ENCODE measurements at regions not wholly inside any gene's neighbourhood (a gene's known extent, or its start where the extent isn't known, plus 50 kb on each side); places are given as distances from the start of the nearest gene placed in this dataset.

DNA sequence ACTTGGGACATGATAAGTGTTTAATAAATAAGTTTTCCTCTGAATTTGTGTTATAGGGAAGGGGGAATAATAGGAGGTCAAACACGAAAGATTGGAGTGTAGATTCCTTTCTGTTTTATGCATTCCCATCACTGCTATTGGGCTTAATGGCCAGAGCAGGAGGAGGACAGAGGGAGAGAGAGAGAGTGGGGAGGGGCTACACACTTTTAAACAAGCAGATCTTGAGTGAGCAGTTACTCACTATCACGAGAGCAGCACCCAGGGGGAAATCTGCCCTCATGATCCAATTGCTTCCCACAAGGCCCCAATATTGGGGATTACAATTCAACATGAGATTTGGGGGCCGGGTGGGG is 505.0 kb downstream of the GRIN2A start:
- no peak overlapping the region for H3K9ac ChIP-seq (ENCODE audit: low read length)
- no peaks in the 10 kb centered on the region for H3K36me3 ChIP-seq (ENCODE audit: control insufficient read depth, insufficient read depth, low read length, severe bottlenecking)

DNA sequence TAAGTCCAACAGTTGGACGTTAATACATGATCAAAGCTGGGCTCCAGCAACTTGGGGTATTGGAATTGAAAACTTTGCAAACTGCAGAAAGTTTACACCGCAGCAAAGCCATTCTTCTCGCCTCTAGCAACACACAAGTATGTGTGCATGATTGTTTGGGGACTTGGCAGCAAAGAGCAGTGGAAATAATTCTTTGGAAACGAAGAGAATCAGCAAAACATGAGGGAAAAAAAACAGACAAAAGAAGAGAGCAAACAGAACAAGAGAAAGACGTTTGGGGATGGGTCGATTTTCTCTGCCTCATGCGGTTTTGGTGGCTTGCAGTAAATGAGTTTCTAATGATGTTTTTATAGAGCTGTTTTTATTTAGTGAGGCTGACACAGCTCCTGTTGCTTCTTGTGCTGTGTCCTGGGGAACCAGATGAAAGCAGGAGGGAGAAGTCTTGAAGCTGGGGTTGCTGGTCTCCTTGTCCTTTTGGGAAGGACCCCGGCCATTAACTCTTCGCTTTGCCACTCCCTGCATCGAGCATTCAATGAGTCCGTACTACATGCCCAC is 502.9 kb downstream of the GRIN2A start:
- H3K36me3 ChIP-seq (ENCODE audit: control insufficient read depth, insufficient read depth, low read length, severe bottlenecking): no peaks in the 10 kb centered on the region
- H3K27me3 ChIP-seq (replicated peaks; ENCODE audit: control insufficient read depth, insufficient read depth, low read length): peaks cover 25% of the 10 kb centered on the region
- peaks cover 10% of the 10 kb centered on the region for H3K9me3 ChIP-seq (ENCODE audit: control insufficient read depth, low read length)
- no peak overlapping the region for H3K4me3 ChIP-seq (ENCODE audit: low read length)
- H3K4me1 ChIP-seq (ENCODE audit: control insufficient read depth, insufficient read depth, low read length): no peaks in the 10 kb centered on the region
- H3K9ac ChIP-seq (ENCODE audit: low read length): no peak overlapping the region
- DNase-seq (ENCODE audit: low read depth): no peak

More for the DNA sequence above, 505.0 kb downstream of the GRIN2A start:
- DNase-seq (ENCODE audit: low read depth): no peak
- Histone ChIP-seq H3K9me3 (ENCODE audit: control insufficient read depth, low read length) (no peaks in the 10 kb centered on the region), H3K27me3 (replicated peaks; ENCODE audit: control insufficient read depth, insufficient read depth, low read length) (peaks cover 23% of the 10 kb centered on the region), H3K4me1 (ENCODE audit: control insufficient read depth, insufficient read depth, low read length) (no peaks in the 10 kb centered on the region), H3K4me3 (ENCODE audit: low read length) (no peak overlapping the region)

DNA sequence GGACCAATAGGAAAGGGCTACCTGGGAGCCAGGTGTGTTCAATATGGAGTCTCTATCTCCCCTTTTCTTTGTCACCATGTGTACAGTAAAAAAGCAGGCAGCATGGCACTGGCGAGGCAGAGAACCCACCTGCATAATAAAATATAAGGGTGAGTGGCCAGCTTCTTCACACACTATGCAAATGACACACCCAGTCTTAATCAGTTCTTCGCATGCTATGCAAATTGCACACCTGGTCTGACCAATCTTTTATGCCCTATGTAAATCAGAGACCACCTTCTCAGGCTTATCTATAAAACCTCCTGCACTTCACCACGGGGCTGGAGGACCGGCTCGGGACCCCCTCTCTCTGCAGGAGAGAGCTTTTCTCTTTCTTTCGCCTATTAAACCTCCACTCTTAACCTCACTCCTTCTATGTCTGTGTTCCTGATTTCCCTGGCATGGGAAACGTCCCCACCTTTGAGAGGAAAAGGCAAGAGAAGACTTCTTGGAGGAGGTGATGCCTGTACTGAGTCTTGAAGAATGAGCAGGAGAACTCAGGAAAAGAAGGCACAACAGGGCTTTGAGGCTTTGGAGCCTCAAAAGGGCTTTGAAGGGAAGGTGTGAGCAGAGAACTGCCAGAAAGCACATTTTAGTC is 502.1 kb downstream of the GRIN2A start:
- no peak for DNase-seq (ENCODE audit: low read depth)
- peaks cover 10% of the 10 kb centered on the region for H3K9me3 ChIP-seq (ENCODE audit: control insufficient read depth, low read length)
- H3K9ac ChIP-seq (ENCODE audit: low read length): no peak overlapping the region
- no peak overlapping the region for H3K4me3 ChIP-seq (ENCODE audit: low read length)
- H3K4me1 ChIP-seq (ENCODE audit: control insufficient read depth, insufficient read depth, low read length): no peaks in the 10 kb centered on the region
- no peaks in the 10 kb centered on the region for H3K36me3 ChIP-seq (ENCODE audit: control insufficient read depth, insufficient read depth, low read length, severe bottlenecking)
- H3K27me3 ChIP-seq (replicated peaks; ENCODE audit: control insufficient read depth, insufficient read depth, low read length): peaks cover 25% of the 10 kb centered on the region

DNA sequence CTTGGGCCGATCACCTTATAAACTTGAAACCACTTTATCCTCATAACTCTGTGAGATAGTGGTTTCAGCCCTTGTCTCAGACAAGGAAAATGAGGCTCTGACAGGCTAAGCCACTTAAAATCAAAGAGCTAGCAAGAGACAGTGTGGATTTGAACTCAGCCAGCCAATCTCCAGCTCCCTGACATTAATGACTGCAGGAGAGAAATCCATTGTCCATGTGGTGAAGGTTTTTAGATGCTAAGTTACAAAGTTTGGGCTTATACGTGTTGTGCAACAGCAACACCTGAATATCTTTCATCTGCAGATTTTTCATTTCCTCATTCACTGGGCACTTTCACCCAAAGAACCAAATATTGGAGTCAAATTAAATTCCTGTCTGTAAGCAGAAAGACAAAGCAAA is 501.3 kb downstream of the GRIN2A start:
- H3K9me3 ChIP-seq (ENCODE audit: control insufficient read depth, low read length): peaks cover 10% of the 10 kb centered on the region
- H3K27me3 ChIP-seq (replicated peaks; ENCODE audit: control insufficient read depth, insufficient read depth, low read length): peaks cover 25% of the 10 kb centered on the region
- H3K9ac ChIP-seq (ENCODE audit: low read length): no peak overlapping the region
- no peaks in the 10 kb centered on the region for H3K36me3 ChIP-seq (ENCODE audit: control insufficient read depth, insufficient read depth, low read length, severe bottlenecking)
- H3K4me3 ChIP-seq (ENCODE audit: low read length): no peak overlapping the region
- DNase-seq (ENCODE audit: low read depth): no peak
- no peaks in the 10 kb centered on the region for H3K4me1 ChIP-seq (ENCODE audit: control insufficient read depth, insufficient read depth, low read length)

DNA sequence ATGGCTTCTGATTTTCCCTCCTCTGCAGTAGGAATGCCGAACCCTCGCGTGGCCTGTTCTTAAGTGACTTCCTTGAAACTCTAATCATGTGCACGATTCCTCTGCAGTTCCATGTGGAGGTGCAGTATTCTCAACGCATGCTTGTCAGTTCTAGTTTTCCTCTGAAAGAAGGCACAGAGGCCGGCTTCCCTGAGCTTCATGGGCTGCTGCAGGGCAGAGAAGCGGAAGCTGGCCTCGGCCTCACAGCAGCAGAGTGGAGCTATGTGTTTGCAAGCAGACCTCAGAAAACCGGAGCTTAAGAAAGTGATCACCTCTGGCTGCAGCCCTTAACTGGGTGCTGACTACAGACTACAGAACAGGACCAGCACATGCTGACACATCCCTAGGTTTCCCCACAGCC is 500.7 kb downstream of the GRIN2A start:
- no peak for DNase-seq (ENCODE audit: low read depth)
- no peak overlapping the region for H3K4me3 ChIP-seq (ENCODE audit: low read length)
- H3K27me3 ChIP-seq (replicated peaks; ENCODE audit: control insufficient read depth, insufficient read depth, low read length): peaks cover 25% of the 10 kb centered on the region
- no peak overlapping the region for H3K9ac ChIP-seq (ENCODE audit: low read length)
- peaks cover 10% of the 10 kb centered on the region for H3K9me3 ChIP-seq (ENCODE audit: control insufficient read depth, low read length)
- H3K36me3 ChIP-seq (ENCODE audit: control insufficient read depth, insufficient read depth, low read length, severe bottlenecking): no peaks in the 10 kb centered on the region
- H3K4me1 ChIP-seq (ENCODE audit: control insufficient read depth, insufficient read depth, low read length): no peaks in the 10 kb centered on the region

DNA sequence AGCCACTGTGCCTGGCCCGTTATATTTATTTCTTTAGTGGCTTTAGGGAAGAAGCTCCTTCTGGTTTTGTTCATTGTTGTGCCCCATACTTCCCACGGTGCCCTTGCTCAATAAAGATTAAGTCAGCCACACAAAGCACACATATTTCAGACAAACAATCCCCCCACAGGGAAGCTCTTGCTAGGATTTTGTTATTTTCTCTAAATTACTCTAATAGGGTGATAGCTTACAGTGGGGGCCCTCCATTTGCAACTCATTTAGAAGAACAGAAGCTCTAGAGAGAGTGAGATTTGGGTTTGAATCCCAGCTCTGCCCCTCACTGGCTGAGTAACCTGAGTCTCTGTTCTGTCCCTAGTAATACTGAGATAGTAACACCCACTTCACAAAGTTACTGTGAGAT is 499.9 kb downstream of the GRIN2A start:
- Histone ChIP-seq H3K27me3 (replicated peaks; ENCODE audit: control insufficient read depth, insufficient read depth, low read length) (peaks cover 25% of the 10 kb centered on the region), H3K4me1 (ENCODE audit: control insufficient read depth, insufficient read depth, low read length) (no peaks in the 10 kb centered on the region), H3K4me3 (ENCODE audit: low read length) (no peak overlapping the region), H3K9me3 (ENCODE audit: control insufficient read depth, low read length) (peaks cover 10% of the 10 kb centered on the region), H3K9ac (ENCODE audit: low read length) (no peak overlapping the region), H3K36me3 (ENCODE audit: control insufficient read depth, insufficient read depth, low read length, severe bottlenecking) (no peaks in the 10 kb centered on the region)
- no peak for DNase-seq (ENCODE audit: low read depth)

DNA sequence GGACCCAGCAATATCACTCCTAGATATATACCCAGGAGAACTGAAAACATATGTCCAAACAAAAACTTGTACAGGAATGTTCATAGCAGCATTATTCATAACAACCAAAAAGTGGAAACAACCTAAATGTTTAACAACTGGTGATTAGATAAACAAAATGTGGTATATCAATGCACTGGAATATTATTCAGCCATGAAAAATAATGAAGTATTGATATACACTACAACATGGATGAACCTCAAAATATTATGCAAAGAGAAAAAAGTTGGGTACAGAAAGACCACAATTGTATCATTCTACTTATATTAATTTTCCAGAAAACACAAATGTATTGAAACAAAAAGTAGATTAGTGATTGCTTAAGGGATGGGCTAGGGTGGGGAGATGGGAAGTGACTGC is 498.6 kb downstream of the GRIN2A start:
- H3K4me1 ChIP-seq (ENCODE audit: control insufficient read depth, insufficient read depth, low read length): no peaks in the 10 kb centered on the region
- H3K9ac ChIP-seq (ENCODE audit: low read length): no peak overlapping the region
- peaks cover 10% of the 10 kb centered on the region for H3K9me3 ChIP-seq (ENCODE audit: control insufficient read depth, low read length)
- H3K36me3 ChIP-seq (ENCODE audit: control insufficient read depth, insufficient read depth, low read length, severe bottlenecking): no peaks in the 10 kb centered on the region
- H3K4me3 ChIP-seq (ENCODE audit: low read length): no peak overlapping the region
- DNase-seq (ENCODE audit: low read depth): no peak
- peaks cover 31% of the 10 kb centered on the region for H3K27me3 ChIP-seq (replicated peaks; ENCODE audit: control insufficient read depth, insufficient read depth, low read length)

DNA sequence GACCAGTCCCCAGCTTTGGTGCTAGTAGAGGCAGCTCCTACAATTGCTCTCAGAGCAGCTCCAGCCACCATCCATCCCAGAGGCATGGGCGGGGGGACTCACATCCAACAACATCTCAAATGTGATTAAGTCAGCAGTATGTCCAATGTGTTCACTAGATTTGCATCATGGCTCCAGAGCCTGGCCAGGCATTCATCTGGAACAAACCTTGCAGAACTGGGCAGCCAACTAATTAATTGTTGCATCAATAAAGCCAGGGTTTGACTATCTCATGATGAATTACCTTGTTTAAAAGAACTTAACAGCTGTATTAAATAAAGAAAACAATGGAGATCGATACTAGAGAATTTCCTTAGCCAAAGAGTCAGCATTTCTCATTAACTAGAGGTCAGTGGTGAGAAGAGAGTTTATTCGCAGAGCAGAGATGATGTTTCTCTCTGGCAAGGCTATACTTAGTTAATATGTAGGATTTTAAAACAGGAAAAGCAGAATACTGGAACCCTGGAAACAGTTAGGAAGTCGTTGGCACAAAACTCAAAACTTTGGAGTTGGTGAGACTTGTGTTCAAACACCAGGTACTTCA is 494.4 kb downstream of the GRIN2A start:
- Histone ChIP-seq H3K27me3 (replicated peaks; ENCODE audit: control insufficient read depth, insufficient read depth, low read length) (peaks cover 13% of the 10 kb centered on the region), H3K36me3 (ENCODE audit: control insufficient read depth, insufficient read depth, low read length, severe bottlenecking) (no peaks in the 10 kb centered on the region), H3K9me3 (ENCODE audit: control insufficient read depth, low read length) (peaks cover 10% of the 10 kb centered on the region), H3K4me1 (ENCODE audit: control insufficient read depth, insufficient read depth, low read length) (no peaks in the 10 kb centered on the region), H3K4me3 (ENCODE audit: low read length) (no peak overlapping the region), H3K9ac (ENCODE audit: low read length) (no peak overlapping the region)
- DNase-seq (ENCODE audit: low read depth): no peak

DNA sequence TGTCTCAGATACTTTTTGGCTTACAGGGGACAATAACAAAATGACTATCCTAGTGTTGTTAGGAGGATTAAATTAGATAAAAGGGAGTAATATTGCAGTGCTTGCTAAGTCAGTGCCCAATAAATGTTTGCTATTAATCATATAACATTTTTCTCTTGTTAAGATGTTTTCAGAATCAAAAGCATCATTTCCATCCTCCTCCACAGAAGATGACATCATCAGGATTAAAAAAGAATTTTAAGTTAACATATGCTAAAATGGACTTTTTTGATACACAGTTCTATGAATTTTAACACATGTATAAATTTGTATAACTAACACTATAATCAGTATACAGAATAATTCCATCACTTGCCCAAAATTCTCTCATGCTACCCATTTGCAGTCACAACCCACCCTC is 492.6 kb downstream of the GRIN2A start:
- H3K4me1 ChIP-seq (ENCODE audit: control insufficient read depth, insufficient read depth, low read length): no peaks in the 10 kb centered on the region
- H3K36me3 ChIP-seq (ENCODE audit: control insufficient read depth, insufficient read depth, low read length, severe bottlenecking): no peaks in the 10 kb centered on the region
- H3K27me3 ChIP-seq (replicated peaks; ENCODE audit: control insufficient read depth, insufficient read depth, low read length): peaks cover 10% of the 10 kb centered on the region
- H3K9ac ChIP-seq (ENCODE audit: low read length): no peak overlapping the region
- H3K4me3 ChIP-seq (ENCODE audit: low read length): no peak overlapping the region
- H3K9me3 ChIP-seq (ENCODE audit: control insufficient read depth, low read length): no peaks in the 10 kb centered on the region
- no peak for DNase-seq (ENCODE audit: low read depth)

DNA sequence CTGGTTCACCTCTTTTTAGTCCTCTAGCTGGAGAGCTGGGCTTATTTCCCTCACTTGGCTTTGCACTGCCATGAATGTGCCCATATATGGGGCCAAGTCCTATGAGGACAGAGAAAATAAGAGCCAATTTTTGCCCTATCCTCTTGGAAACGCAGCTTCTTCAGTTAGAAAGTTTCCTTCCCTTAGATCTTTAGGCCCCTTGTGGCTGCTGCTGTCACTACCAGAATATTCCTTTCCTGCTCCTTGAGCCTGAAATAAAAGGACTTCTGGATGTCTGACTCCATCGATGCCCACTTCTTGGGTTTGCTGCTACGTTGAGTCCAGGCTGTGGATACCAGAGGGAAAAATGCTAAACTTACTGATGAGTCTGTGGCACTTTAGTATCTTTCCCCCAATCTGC is 487.1 kb downstream of the GRIN2A start:
- Histone ChIP-seq H3K9me3 (ENCODE audit: control insufficient read depth, low read length) (no peaks in the 10 kb centered on the region), H3K4me3 (ENCODE audit: low read length) (no peak overlapping the region), H3K9ac (ENCODE audit: low read length) (no peak overlapping the region), H3K27me3 (replicated peaks; ENCODE audit: control insufficient read depth, insufficient read depth, low read length) (peaks cover 9% of the 10 kb centered on the region), H3K4me1 (ENCODE audit: control insufficient read depth, insufficient read depth, low read length) (no peaks in the 10 kb centered on the region), H3K36me3 (ENCODE audit: control insufficient read depth, insufficient read depth, low read length, severe bottlenecking) (no peaks in the 10 kb centered on the region)
- DNase-seq (ENCODE audit: low read depth): no peak

Measured in adipocyte (in vitro differentiated cells).